Tibial nerve (tissue), 4 donors: ENCODE measurements at regions not wholly inside any gene's neighbourhood (a gene's known extent, or its start where the extent isn't known, plus 50 kb on each side); places are given as distances from the start of the nearest gene placed in this dataset.

Experiments
- DNase-seq, 2 donors: peaks; one replicate each; pipeline ENCODE4 v3.0.0-alpha.2; 2019; ENCODE audit warnings: low spot score in 2 of 2
- H3K27ac ChIP-seq, 4 donors: fragments of 200-600 bp; sonication (generic) in 3 of 4; one replicate each; pipeline ENCODE4 v1.5.1; 2017 to 2019; ENCODE audit warnings: mild to moderate bottlenecking in 1 of 4
- H3K27me3 ChIP-seq, 2 donors: fragments of 200-600 bp; sonication (generic) in 1 of 2; one replicate each; pipeline versions ENCODE4 v1.5.1 to v1.6.0; 2017 to 2019
- H3K36me3 ChIP-seq, 3 donors: fragments of 200-600 bp; sonication (generic); one replicate each; pipeline ENCODE4 v1.5.1; 2018 to 2019
- H3K4me1 ChIP-seq, 4 donors: fragments of 200-600 bp; sonication (generic) in 3 of 4; one replicate each; pipeline ENCODE4 v1.5.1; 2017 to 2019
- H3K4me3 ChIP-seq, 4 donors: fragments of 200-600 bp; sonication (generic) in 3 of 4; one replicate each; pipeline ENCODE4 v1.5.1; 2017 to 2019; ENCODE audit warnings: mild to moderate bottlenecking in 1 of 4, moderate library complexity in 1 of 4
- H3K9me3 ChIP-seq, 4 donors: fragments of 200-600 bp; sonication (generic) in 3 of 4; one replicate each; pipeline ENCODE4 v1.5.1; 2017 to 2019
- CTCF ChIP-seq, 5 experiments: fragments of 200-600 bp in 3 of 5; fragments of 450-650 bp in 2 of 5; sonication (generic) in 3 of 5; IDR thresholded peaks; one replicate each; pipeline ENCODE4 v1.5.1; 2016 to 2019; ENCODE audit warnings: antibody characterized with exemption in 5 of 5, mild to moderate bottlenecking in 3 of 5, moderate library complexity in 2 of 5
- EP300 ChIP-seq, 2 donors: sonication (generic); formaldehyde crosslinking; IDR thresholded peaks; one replicate each; pipeline ENCODE4 v1.6.1; 2017; ENCODE audit warnings: antibody characterized with exemption in 2 of 2, mild to moderate bottlenecking in 1 of 2
- POLR2A ChIP-seq, 2 donors: fragments of 450-650 bp; IDR thresholded peaks; one replicate each; pipeline ENCODE4 v1.6.1; 2017; ENCODE audit warnings: antibody characterized with exemption in 2 of 2, mild to moderate bottlenecking in 2 of 2, moderate library complexity in 2 of 2
- WGBS, 2 donors: methylation state at CpG; one replicate each; pipeline ENCODE4 v1.1.5; 2018; 5-methylcytosine and 5-hydroxymethylcytosine counted together

- no peaks in the 10 kb centered on the region for H3K36me3 ChIP-seq
- TF ChIP-seq POLR2A (IDR thresholded peaks at IDR 0.05) (no peak), EP300 (IDR thresholded peaks at IDR 0.05) (no peak), CTCF (IDR thresholded peaks at IDR 0.05) (no peak)
- peaks cover 0 to 12% (median 4%) of the 10 kb centered on the region in 4 donors for H3K4me1 ChIP-seq
- no peaks in the 10 kb centered on the region for H3K9me3 ChIP-seq
- H3K27ac ChIP-seq = no peak overlapping the region
- 93 to 94% methylated on average over 7 of the region's 7 CpGs for WGBS, 2 donors
- H3K4me3 ChIP-seq = no peak overlapping the region
- DNase-seq = no peak
- no peaks in the 10 kb centered on the region for H3K27me3 ChIP-seq
Measured at GRCh38 chr6:43986177-43986825, 141.0 kb downstream of the MRPL14 start.

GRCh38 chr6:43985329-43985728, 141.9 kb downstream of the MRPL14 start:
- H3K27me3 ChIP-seq = no peaks in the 10 kb centered on the region
- TF ChIP-seq CTCF (IDR thresholded peaks at IDR 0.05) = no peak
- no peak for TF ChIP-seq POLR2A (IDR thresholded peaks at IDR 0.05)
- TF ChIP-seq EP300 (IDR thresholded peaks at IDR 0.05) = no peak
- H3K9me3 ChIP-seq = no peaks in the 10 kb centered on the region
- no peak overlapping the region for H3K4me3 ChIP-seq
- DNase-seq = no peak
- H3K27ac ChIP-seq = no peak overlapping the region
- H3K4me1 ChIP-seq = peaks cover 0 to 5% (median 2%) of the 10 kb centered on the region in 4 donors
- WGBS, 2 donors = 87 to 89% methylated on average over 2 of the region's 2 CpGs
- no peaks in the 10 kb centered on the region for H3K36me3 ChIP-seq

- no peaks in the 10 kb centered on the region for H3K27me3 ChIP-seq
- TF ChIP-seq POLR2A (IDR thresholded peaks at IDR 0.05) (no peak), EP300 (IDR thresholded peaks at IDR 0.05) (no peak), CTCF (IDR thresholded peaks at IDR 0.05) (no peak)
- no peak overlapping the region for H3K27ac ChIP-seq
- no peak for DNase-seq
- no peak overlapping the region for H3K4me3 ChIP-seq
- WGBS, 2 donors = 79 to 83% methylated on average over 16 of the region's 16 CpGs
- H3K9me3 ChIP-seq = no peaks in the 10 kb centered on the region
- H3K36me3 ChIP-seq = no peaks in the 10 kb centered on the region
- H3K4me1 ChIP-seq = peaks cover 0 to 6% (median 0%) of the 10 kb centered on the region in 4 donors
Measured at GRCh38 chr6:43984442-43985321, 142.6 kb downstream of the MRPL14 start.

GRCh38 chr6:43983632-43984031, 143.6 kb downstream of the MRPL14 start:
- no peak overlapping the region for H3K4me3 ChIP-seq
- H3K27me3 ChIP-seq = no peaks in the 10 kb centered on the region
- WGBS, 2 donors = 82% methylated on average over 7 of the region's 7 CpGs
- DNase-seq = no peak
- no peaks in the 10 kb centered on the region for H3K36me3 ChIP-seq
- H3K9me3 ChIP-seq = no peaks in the 10 kb centered on the region
- TF ChIP-seq EP300 (IDR thresholded peaks at IDR 0.05) = no peak
- TF ChIP-seq CTCF (IDR thresholded peaks at IDR 0.05) = no peak
- TF ChIP-seq POLR2A (IDR thresholded peaks at IDR 0.05) = no peak
- no peak overlapping the region for H3K27ac ChIP-seq
- H3K4me1 ChIP-seq = peaks cover 0 to 6% (median 0%) of the 10 kb centered on the region in 4 donors

- WGBS, 2 donors = 85 to 89% methylated on average over 2 of the region's 2 CpGs
- Histone ChIP-seq H3K9me3 (no peaks in the 10 kb centered on the region), H3K4me1 (peaks cover 0 to 6% (median 0%) of the 10 kb centered on the region in 4 donors), H3K36me3 (no peaks in the 10 kb centered on the region), H3K27ac (no peak overlapping the region), H3K27me3 (no peaks in the 10 kb centered on the region), H3K4me3 (no peak overlapping the region)
- TF ChIP-seq EP300 (IDR thresholded peaks at IDR 0.05) (no peak), CTCF (IDR thresholded peaks at IDR 0.05) (no peak), POLR2A (IDR thresholded peaks at IDR 0.05) (no peak)
- DNase-seq = no peak
Measured at GRCh38 chr6:43983191-43983590, 144.1 kb downstream of the MRPL14 start.
